HUES48 (cell line): ENCODE measurements at regions not wholly inside any gene's neighbourhood (a gene's known extent, or its start where the extent isn't known, plus 50 kb on each side); places are given as distances from the start of the nearest gene placed in this dataset.

Experiments used
- H3K27ac ChIP-seq: one replicate; pipeline ENCODE4 v1.7.0; 2013; ENCODE audit warnings: low read depth, low read length, inconsistent platforms
- H3K27me3 ChIP-seq: 2 replicates; pipeline ENCODE4 v1.6.1; 2013; ENCODE audit warnings: mild to moderate bottlenecking, low read length; ENCODE audit not compliant: control insufficient read depth, insufficient read depth
- H3K36me3 ChIP-seq: 2 replicates; pipeline ENCODE4 v1.6.1; 2013; ENCODE audit warnings: low read length; ENCODE audit not compliant: control insufficient read depth, insufficient read depth
- H3K4me1 ChIP-seq: 2 replicates; pipeline ENCODE4 v1.6.1; 2013; ENCODE audit warnings: mild to moderate bottlenecking, low read length; ENCODE audit not compliant: control insufficient read depth, insufficient read depth
- H3K4me3 ChIP-seq: 2 replicates; pipeline ENCODE4 v1.5.1; 2013; ENCODE audit warnings: mild to moderate bottlenecking, low read depth, low read length
- H3K9ac ChIP-seq: 2 replicates; pipeline ENCODE4 v1.6.1; 2013; ENCODE audit warnings: mild to moderate bottlenecking, low read depth, low read length, moderate library complexity
- H3K9me3 ChIP-seq: 2 replicates; pipeline ENCODE4 v1.6.1; 2013; ENCODE audit warnings: low read length; ENCODE audit not compliant: control insufficient read depth, insufficient read depth

GRCh38 chr15:87805117-87805820 is 451.3 kb downstream of the NTRK3 start:
- Histone ChIP-seq H3K4me3 (no peak overlapping the region), H3K9me3 (no peaks in the 10 kb centered on the region; the same call in 1 of the 2 replicates), H3K4me1 (no peaks in the 10 kb centered on the region), H3K27me3 (no peaks in the 10 kb centered on the region), H3K36me3 (no peaks in the 10 kb centered on the region), H3K9ac (no peak overlapping the region), H3K27ac (no peak overlapping the region)

GRCh38 chr15:87804451-87804850 is 452.1 kb downstream of the NTRK3 start:
- Histone ChIP-seq H3K4me1 (no peaks in the 10 kb centered on the region), H3K9me3 (no peaks in the 10 kb centered on the region; the same call in 1 of the 2 replicates), H3K4me3 (no peak overlapping the region), H3K27me3 (no peaks in the 10 kb centered on the region), H3K36me3 (no peaks in the 10 kb centered on the region), H3K9ac (no peak overlapping the region), H3K27ac (no peak overlapping the region)

- H3K9me3 ChIP-seq, result no peaks in the 10 kb centered on the region; the same call in 1 of the 2 replicates
- H3K9ac ChIP-seq, result no peak overlapping the region
These were observed 456.7 kb downstream of the NTRK3 start for GRCh38 chr15:87799838-87800237.

GRCh38 chr15:87799428-87799827 is 457.1 kb downstream of the NTRK3 start:
- Histone ChIP-seq H3K4me3 (no peak overlapping the region), H3K27ac (no peak overlapping the region), H3K4me1 (no peaks in the 10 kb centered on the region), H3K9me3 (no peaks in the 10 kb centered on the region; the same call in 1 of the 2 replicates), H3K36me3 (no peaks in the 10 kb centered on the region), H3K9ac (no peak overlapping the region), H3K27me3 (no peaks in the 10 kb centered on the region)

More at GRCh38 chr15:87799838-87800237, 456.7 kb downstream of the NTRK3 start:
- Histone ChIP-seq H3K27me3 (no peaks in the 10 kb centered on the region), H3K36me3 (no peaks in the 10 kb centered on the region), H3K4me1 (no peaks in the 10 kb centered on the region), H3K27ac (no peak overlapping the region), H3K4me3 (no peak overlapping the region)

- Histone ChIP-seq H3K4me3 (no peak overlapping the region), H3K9me3 (no peaks in the 10 kb centered on the region), H3K4me1 (no peaks in the 10 kb centered on the region), H3K36me3 (no peaks in the 10 kb centered on the region), H3K27ac (no peak overlapping the region), H3K9ac (no peak overlapping the region), H3K27me3 (no peaks in the 10 kb centered on the region)
These were observed 462.8 kb downstream of the NTRK3 start for GRCh38 chr15:87793725-87794124.

- no peaks in the 10 kb centered on the region for H3K9me3 ChIP-seq
- H3K27ac ChIP-seq, result no peak overlapping the region
- H3K4me3 ChIP-seq, result no peak overlapping the region
- no peaks in the 10 kb centered on the region for H3K4me1 ChIP-seq
- H3K9ac ChIP-seq, result no peak overlapping the region
- H3K36me3 ChIP-seq, result no peaks in the 10 kb centered on the region
- no peaks in the 10 kb centered on the region for H3K27me3 ChIP-seq
These were observed 464.1 kb downstream of the NTRK3 start for GRCh38 chr15:87792250-87793040.

GRCh38 chr15:87781959-87782625 is 474.4 kb downstream of the NTRK3 start:
- Histone ChIP-seq H3K9me3 (no peaks in the 10 kb centered on the region), H3K36me3 (no peaks in the 10 kb centered on the region), H3K9ac (no peak overlapping the region), H3K27me3 (no peaks in the 10 kb centered on the region), H3K4me1 (no peaks in the 10 kb centered on the region), H3K4me3 (no peak overlapping the region), H3K27ac (no peak overlapping the region)

- Histone ChIP-seq H3K4me1 (no peaks in the 10 kb centered on the region), H3K9me3 (no peaks in the 10 kb centered on the region), H3K9ac (no peak overlapping the region), H3K36me3 (no peaks in the 10 kb centered on the region), H3K27ac (no peak overlapping the region), H3K27me3 (no peaks in the 10 kb centered on the region), H3K4me3 (no peak overlapping the region)
These were observed 476.8 kb downstream of the NTRK3 start for GRCh38 chr15:87779746-87780145.

GRCh38 chr15:87778358-87778757 is 478.2 kb downstream of the NTRK3 start:
- Histone ChIP-seq H3K4me3 (no peak overlapping the region), H3K4me1 (no peaks in the 10 kb centered on the region), H3K27me3 (no peaks in the 10 kb centered on the region), H3K9ac (no peak overlapping the region), H3K36me3 (no peaks in the 10 kb centered on the region), H3K9me3 (no peaks in the 10 kb centered on the region), H3K27ac (no peak overlapping the region)

GRCh38 chr15:87777054-87777561 is 479.4 kb downstream of the NTRK3 start:
- H3K27ac ChIP-seq, result no peak overlapping the region

More at GRCh38 chr15:87777054-87777561, 479.4 kb downstream of the NTRK3 start:
- no peak overlapping the region for H3K4me3 ChIP-seq
- no peak overlapping the region for H3K9ac ChIP-seq
- no peaks in the 10 kb centered on the region for H3K9me3 ChIP-seq
- no peaks in the 10 kb centered on the region for H3K4me1 ChIP-seq
- no peaks in the 10 kb centered on the region for H3K27me3 ChIP-seq
- H3K36me3 ChIP-seq, result no peaks in the 10 kb centered on the region
